Suprapubic skin (tissue), 3 donors: ENCODE measurements at regions not wholly inside any gene's neighbourhood (a gene's known extent, or its start where the extent isn't known, plus 50 kb on each side); places are given as distances from the start of the nearest gene placed in this dataset.

ENCODE experiments used
- CTCF ChIP-seq, 2 donors: fragments of 200-600 bp in 1 of 2; fragments of 450-650 bp in 1 of 2; sonication (generic) in 1 of 2; IDR thresholded peaks; one replicate each; pipeline ENCODE4 v1.5.1; 2016 to 2019; ENCODE audit warnings: antibody characterized with exemption in 2 of 2, mild to moderate bottlenecking in 1 of 2, moderate library complexity in 1 of 2
- POLR2A ChIP-seq, 2 donors: fragments of 450-650 bp; IDR thresholded peaks; one replicate each; pipeline ENCODE4 v1.6.1; 2017; ENCODE audit warnings: antibody characterized with exemption in 2 of 2, mild to moderate bottlenecking in 2 of 2, moderate library complexity in 2 of 2

DNA sequence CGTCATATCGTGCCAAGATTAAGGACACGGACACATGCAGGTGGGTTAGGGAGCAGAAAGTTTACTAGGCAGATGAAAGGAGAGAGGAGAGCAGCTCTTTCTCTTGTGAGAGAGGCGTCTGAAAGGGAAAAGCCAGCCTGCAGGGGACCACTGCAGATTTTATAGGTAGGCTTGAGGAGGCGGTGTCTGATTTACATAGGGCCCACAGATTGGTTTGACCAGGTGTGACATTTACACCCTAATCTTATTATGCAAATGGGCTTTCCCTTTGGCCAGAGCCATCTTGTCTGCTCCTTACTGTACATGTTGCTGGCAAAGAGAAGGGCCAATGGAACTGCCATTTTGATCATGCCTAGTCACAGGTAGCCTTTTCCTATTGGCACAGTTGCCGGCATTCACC lies 137.2 kb upstream of the TAF11L2 start:
- TF ChIP-seq CTCF (IDR thresholded peaks at IDR 0.05), result no peak
- no peak for TF ChIP-seq POLR2A (IDR thresholded peaks at IDR 0.05)
